ENCODE measurements at regions not wholly inside any gene's neighbourhood (a gene's known extent, or its start where the extent isn't known, plus 50 kb on each side); places are given as distances from the start of the nearest gene placed in this dataset.

DNA sequence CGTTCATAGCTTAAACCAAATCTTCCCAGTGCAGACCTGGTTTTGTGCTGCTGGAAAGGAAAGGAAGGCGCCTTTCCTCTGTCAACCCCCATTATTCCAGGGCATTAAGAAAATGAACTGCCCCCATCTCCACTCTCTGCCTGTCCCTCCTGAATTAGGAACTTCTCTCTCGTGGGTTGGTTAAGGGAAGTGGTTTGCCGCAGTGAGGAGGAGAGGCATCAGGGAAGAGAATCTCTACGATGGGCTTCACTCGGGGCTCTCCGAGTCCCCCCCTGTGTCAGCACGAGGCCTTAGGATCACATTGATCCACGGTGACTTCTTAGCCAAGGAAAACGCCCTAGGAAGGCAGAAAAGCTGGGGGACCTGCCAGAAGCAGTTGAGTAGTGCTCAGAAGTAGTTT lies 53.9 kb upstream of the LYZL2 start:
- no peak for TF ChIP-seq GABPA (IDR thresholded peaks at IDR 0.05; ENCODE audit: low read depth)
- TF ChIP-seq, protein P1, sequence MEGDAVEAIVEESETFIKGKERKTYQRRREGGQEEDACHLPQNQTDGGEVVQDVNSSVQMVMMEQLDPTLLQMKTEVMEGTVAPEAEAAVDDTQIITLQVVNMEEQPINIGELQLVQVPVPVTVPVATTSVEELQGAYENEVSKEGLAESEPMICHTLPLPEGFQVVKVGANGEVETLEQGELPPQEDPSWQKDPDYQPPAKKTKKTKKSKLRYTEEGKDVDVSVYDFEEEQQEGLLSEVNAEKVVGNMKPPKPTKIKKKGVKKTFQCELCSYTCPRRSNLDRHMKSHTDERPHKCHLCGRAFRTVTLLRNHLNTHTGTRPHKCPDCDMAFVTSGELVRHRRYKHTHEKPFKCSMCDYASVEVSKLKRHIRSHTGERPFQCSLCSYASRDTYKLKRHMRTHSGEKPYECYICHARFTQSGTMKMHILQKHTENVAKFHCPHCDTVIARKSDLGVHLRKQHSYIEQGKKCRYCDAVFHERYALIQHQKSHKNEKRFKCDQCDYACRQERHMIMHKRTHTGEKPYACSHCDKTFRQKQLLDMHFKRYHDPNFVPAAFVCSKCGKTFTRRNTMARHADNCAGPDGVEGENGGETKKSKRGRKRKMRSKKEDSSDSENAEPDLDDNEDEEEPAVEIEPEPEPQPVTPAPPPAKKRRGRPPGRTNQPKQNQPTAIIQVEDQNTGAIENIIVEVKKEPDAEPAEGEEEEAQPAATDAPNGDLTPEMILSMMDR (IDR thresholded peaks at IDR 0.05; ENCODE audit: insufficient read depth, low read length): no peak

All from HL-60 (cell line).